HTR-8/SVneo (cell line): ENCODE measurements at regions not wholly inside any gene's neighbourhood (a gene's known extent, or its start where the extent isn't known, plus 50 kb on each side); places are given as distances from the start of the nearest gene placed in this dataset.

Source experiments
- DNase-seq: peaks from one replicate; pipeline ENCODE4 v3.0.0; 2011; ENCODE audit warnings: low spot score, mixed read lengths; ENCODE audit not compliant: insufficient read length
- FAIRE-seq: peaks from 2 replicates; lab custom pipeline; 2011; peaks lifted over from hg19 to GRCh38; lab: Jason Lieb, UNC

DNA sequence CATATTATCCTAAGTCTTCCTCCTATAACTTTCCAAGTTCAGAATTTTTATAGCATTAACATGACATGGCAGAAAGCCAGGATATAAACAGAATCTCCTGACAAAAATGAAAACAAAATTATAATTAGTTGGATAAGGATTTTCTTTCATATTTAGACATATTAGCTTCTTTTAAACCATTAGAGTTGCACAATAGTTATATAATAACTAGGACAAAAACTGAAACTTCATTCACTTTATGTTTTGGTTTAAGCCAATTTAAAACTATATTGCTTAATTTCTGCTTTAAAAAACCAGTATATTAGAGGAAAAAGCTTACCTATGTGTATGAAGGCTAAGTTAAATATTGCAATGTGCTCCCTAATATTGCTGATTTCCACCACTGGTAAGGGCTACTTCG, 254.8 kb downstream of the GPD2 start:
- DNase-seq (no peak), FAIRE-seq (no peak)

DNA sequence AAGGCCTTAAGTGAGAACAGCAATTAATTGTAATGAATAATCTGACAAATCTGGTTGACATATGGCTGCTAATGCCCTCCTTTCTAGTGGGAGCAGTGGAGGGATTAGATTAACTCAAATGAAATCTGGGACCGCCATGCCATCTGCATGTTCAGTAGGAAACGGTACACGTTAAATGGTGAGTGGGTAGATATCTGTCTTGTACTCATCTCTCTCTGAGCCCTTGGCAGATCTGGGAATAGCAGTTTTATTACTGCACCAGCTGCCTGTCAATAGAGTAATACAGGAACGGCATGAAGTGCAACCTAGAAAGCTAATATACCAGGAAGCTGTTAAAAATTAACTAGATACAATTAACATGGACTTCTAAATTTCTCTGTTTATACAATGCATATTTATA, 258.8 kb downstream of the GPD2 start:
- no peak for DNase-seq
- no peak for FAIRE-seq

DNA sequence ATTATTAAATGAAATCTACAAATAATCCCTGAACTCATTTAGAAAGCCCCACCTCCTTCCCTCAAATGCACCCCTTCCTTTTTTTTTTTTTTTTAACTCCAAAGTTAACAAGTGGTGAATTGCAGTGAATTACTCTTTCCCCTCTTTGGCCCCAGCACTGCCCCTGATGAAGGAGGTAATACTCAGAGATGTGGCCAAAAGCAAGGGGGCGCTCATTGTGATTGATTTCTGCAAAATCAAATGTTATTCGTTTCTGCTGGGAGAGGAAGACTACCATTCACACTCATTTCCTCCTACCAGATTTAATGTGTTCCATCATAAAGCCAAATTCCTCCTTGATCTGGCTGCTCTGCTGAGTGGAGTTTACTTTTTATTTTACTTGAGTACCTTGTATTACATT, 259.4 kb downstream of the GPD2 start:
- DNase-seq (no peak), FAIRE-seq (no peak)

DNA sequence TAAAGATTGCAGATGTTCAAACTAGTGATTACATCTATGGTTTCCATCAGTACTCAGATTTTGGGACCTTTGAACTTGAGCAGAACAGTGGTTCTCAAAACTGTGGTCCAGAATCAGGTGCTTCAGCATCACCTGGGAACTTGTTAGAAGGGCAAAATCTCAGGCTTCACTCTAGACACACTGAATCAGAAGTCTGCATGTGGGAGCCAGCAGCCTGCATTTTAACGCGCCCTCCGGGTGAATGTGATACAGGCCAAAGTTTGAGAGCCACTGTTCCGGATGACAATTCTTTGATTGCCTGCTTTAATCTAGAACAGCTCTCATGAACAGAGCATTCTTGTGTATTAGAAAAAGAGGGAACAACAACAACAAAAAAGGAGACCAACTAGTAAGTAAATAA, 261.7 kb downstream of the GPD2 start:
- DNase-seq (no peak), FAIRE-seq (no peak)

DNA sequence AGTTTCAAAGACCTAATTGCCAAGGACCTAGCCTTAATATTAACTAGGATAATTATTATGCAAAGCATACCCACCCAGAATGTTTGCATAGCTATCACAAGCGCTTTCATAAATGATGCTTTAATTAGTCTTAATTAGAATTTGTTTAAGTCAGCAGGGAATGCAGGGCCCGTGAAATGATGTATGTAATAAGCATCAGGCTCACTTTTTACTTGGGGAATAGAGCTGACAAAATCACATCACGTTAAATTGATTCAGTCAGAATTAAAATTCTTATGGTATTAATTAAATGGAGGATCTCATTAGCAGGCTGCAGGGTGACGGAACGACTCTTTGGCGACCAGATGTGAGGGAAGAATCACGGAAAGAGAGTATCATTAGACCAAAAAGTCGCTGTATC, 264.5 kb downstream of the GPD2 start:
- no peak for DNase-seq

DNA sequence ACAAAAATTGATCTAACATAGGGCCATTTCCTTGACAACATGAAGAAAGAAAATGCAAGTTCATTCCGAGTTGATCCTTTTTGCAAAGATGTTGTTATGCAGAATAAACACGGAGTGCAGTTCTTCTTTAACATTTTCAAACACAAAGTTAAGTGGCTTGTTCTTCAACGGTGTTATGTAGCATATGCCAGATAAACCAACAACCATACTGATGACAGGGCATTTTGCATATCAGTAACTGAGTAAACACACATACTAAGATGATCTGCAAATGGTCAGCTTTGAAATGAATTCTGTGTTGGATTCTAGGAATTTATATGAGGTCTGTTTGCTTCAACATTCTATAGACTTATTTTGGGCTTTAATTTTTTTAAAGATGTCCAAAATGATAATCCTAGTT, 266.4 kb downstream of the GPD2 start:
- DNase-seq (no peak), FAIRE-seq (no peak)

More for the DNA sequence above, 264.5 kb downstream of the GPD2 start:
- FAIRE-seq: no peak

DNA sequence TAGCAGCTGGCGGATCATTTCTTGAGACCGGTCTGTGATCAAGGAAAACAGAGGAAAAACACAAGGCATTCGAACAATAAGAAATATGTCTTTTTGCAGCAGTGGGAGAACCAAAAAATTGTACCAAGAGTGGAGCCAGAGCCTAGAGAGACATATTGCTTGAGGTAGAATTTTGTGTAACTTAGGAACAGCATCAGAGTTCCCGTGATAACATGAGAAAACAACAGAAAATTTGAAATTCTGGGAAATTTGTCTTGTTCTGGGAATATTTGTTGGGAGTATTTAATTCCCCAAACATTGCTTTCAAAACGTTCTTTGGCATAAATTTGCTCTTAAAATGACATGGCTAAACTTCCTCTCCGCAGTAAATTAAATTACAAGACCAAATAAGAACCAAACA, 267.5 kb downstream of the GPD2 start:
- no peak for DNase-seq
- FAIRE-seq: no peak

DNA sequence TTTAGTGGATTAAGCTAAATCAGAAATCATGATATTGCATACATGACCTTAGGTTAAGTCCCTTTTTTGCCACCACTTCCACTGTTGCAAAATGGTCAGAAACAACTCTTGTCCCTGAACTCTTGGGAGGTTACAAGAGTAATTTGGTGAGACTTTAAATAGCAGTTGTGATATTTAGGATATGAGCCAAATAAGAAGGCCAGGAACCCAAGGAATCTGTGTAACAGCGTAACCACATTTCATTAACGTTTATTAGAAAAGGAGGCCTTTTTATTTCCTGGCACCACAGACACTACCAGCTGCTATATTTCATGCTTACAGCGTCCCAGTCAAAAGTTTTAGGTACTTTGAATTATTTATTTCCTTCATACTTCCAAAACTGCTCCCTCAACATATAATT, 268.0 kb downstream of the GPD2 start:
- FAIRE-seq: no peak
- DNase-seq: no peak

DNA sequence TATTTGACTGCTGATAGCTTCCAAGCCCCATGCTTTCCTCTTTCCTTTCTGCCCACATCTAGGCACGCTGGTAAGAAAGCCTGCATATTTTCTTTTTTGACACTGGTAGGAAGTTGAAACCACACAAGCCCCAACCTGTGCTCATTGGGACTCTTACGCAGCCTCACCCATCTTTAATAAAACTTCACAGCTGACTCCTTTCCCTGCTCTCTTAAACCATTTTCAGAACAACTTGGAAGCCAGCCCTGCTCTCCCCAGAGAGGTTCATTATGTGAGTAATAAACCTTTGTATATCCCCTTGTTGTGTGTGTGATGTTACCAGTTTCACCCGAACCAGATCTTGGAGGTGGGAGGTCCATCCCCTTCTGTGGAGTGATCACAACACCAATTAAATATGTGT, 268.4 kb downstream of the GPD2 start:
- no peak for FAIRE-seq

DNA sequence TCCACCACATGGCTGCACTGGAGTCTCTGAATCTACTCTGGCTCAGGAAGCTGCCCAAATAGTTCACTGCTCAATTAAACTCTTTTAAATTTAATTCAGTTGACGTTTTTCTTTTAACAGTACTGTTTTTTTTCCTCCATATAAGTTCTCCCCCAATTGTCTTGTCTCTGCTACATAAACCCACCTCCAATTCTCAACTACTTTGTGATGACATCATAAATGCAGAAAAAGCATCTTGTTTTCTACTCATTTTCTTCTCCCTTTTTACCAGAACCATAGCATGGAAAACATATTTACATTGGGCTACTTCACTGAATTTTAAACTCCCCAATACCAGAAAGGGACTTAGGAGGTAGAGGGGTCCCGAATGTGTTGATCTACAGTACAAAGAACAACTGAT, 270.4 kb downstream of the GPD2 start:
- no peak for FAIRE-seq
- no peak for DNase-seq

More for the DNA sequence above, 268.4 kb downstream of the GPD2 start:
- DNase-seq: no peak

DNA sequence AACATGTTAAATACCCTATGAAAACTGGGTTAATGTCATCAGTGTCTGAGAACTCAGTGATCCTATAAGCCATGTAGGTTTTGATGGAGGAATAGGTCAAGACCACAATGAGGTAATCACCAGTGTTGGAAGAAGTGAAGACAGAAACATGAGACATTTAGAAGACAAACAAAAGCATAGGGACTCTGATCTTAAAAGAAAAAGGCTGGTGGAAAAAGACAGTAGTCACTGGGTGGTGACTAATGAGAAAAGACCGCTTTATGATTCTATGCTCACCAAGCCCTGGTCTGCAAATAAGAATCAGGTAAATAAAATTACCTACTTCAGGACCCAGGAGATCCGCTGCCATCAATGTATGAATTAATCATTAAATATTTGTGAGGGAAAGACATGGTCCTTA, 271.9 kb downstream of the GPD2 start:
- DNase-seq (no peak), FAIRE-seq (no peak)

DNA sequence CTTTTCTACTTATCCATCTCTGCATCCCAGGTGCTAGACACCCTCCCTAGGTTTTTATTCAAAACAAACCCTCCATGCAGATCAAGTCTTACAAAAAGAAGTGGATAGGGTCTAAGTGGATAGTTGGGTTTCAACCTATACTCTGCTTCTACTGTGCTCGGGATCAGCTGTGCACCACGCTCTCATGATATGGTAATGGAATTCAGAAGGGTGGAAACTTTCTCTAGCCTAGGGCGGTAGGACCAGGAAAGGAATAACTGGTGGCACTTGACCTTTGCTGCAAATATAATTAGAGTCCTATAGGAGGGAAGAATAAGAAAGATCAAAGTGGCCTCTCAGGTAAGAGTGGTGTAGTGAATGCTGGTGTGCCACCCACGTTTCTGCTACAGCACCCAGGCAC, 272.9 kb downstream of the GPD2 start:
- no peak for FAIRE-seq

DNA sequence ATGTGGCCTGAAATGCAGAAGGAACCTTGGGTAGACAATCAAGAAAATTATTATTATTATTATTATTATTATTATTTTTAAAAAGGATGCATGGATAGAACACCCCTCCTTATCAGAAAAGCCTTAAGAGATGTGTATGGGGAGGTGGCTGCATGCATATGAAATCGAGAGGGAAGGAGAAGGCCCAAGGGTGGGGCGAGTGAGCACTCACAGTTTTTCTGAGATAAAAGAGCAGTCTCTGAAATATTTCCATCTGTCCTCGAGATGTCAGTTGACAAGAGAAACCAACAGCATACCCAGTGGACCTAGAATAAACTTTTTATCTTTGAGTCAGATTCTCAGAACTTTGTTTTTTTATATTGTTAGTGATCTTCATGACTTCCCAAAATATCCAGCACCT, 282.9 kb downstream of the GPD2 start:
- DNase-seq (no peak), FAIRE-seq (no peak)

More for the DNA sequence above, 272.9 kb downstream of the GPD2 start:
- no peak for DNase-seq

DNA sequence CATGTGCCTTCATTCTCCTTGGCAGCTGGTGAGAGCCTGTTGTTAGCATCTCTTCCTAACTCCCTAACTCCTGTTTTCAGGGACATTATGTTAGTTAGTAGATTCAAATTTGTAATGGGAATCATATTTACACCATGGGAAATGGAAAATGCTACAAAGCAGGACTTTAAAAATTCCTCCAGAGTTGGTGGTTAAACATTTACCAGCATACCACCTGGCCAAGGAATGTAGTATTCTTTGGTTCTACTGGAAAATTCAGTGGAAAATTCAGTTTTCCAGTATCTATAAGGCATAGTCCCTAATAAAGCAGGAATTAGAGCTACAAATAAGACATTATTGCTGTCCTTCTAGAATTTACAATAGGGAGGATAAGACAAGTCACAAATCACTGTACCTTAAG, 291.7 kb downstream of the GPD2 start:
- FAIRE-seq (no peak), DNase-seq (no peak)

DNA sequence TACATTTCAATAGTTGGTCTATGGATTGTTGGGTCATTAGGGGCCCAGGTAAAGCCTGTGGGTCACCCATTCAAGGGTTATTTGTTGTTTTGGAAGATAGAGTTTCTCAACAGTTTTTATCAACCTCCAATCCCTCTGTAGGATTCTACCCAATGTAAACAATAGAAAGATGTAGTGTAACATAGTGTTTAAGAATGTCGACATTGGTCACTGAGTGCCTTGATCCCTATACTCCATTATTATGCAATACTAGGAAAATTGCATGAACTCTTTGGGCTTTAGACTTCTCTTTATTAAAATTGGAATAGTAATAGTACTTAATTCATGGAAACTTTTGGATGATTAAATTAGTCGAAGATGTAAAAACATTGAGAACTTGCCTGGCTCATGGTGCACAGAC, 292.1 kb downstream of the GPD2 start:
- no peak for DNase-seq
- no peak for FAIRE-seq

DNA sequence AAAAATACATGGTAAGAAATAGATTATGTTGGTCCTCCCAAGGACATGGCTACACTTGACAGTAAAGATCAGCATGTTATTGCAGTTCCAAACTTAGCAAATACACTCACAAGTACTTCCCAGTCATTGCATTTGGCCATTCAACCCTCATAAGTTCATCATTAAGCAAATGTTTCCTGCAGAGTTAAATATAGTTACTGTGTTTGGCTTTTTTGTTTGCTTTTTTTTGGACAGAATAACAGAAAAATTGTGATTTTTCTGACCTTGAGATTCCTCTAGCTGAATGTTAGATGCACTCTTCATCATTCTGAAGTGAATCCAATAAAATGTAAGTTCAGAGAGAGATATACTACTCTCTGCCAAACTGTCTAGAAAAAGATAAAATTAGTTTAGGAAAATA, 295.3 kb downstream of the GPD2 start:
- FAIRE-seq (no peak), DNase-seq (no peak)

DNA sequence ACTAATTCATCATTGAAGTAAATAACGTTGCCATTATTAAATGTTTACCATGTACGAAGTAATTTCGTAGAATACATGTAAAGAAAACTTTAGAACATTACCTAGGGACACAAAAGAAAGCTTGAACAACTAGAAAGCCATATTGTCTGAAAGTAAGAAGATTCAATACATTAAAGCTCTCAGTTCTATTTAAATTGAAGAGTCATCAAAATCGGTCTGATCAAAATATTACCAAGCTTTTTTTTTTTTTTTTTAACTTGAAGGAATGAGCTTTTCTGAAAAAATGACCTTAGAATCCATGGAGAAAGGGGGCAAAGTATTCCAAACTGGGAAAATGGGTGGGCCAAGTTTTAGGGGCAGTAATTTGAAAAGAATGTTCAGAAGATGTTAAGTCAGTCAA, 300.8 kb downstream of the GPD2 start:
- DNase-seq: no peak
- no peak for FAIRE-seq

DNA sequence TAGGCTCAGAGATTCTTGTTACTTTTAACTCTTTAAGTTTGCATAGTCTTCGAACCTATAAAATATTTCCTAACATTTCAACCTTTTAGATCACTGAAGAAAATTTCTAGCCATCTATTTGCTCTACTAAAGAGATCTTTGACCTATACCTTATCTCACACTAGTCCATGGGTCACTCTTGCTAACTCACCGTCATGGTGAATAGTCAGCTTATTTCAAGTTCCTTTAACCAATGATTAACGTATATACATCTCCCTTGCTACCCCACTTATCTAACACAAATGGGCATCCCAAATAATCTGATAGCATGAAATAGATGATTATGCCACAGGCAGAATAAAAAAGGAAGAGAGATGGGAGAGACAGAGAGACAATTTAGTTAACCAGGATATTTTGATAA, 303.1 kb downstream of the GPD2 start:
- FAIRE-seq: no peak
- no peak for DNase-seq

DNA sequence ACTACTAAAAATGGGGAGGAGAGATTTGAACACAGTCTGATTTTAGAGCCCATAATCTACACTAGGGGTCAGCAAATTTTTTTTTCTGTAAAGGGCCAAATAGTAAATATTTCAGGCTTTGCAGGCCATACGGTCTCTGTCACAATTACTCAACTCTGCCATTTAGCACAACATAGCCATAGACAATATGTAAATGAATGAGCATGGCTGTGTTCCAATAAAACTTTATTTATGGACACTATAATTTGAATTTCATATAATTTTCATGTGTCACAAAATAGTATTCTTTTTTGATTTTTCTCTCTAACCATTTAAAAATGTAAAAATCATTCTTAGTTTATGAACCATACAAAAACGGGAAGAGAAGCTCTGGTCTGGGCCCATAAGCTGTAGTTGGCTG, 309.4 kb downstream of the GPD2 start:
- DNase-seq (no peak), FAIRE-seq (no peak)

DNA sequence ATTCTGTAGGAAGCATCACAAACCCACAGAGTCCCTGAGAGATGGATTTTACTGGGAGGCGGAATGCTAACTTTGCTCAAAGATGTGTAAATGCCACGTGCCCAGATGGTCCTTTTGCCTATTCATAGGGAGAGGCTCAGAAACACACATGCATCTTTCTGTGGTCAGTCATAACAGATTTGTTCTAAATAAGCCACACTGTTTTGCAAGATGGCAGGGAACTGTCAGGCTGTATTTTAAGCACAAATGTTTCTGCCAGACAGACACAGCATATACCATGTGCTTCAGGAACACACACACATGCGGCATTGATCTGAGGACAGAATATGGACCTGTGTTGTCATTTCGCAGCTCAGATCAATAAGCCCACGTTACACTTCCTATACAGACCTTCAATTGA, 312.0 kb downstream of the GPD2 start:
- DNase-seq: no peak
- FAIRE-seq: no peak

DNA sequence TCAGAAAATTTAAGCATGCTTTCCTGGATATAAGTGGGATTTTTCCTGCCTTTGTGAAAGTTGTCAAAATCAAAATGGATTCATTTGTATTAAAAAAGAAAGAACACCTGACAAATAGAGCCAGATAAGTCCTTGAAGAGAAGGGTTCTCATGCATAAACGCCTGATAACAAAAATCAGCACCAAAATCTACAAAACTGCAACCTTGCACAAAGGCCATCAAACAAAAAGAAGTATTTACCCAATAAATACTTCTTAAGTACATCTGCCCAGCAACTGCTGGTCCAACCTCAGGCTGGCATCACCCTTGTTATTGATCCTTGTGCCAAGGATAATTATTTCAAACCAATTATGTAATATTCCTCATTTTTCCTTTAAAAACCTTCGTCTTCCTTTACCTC, 315.9 kb downstream of the GPD2 start:
- DNase-seq (no peak), FAIRE-seq (no peak)

DNA sequence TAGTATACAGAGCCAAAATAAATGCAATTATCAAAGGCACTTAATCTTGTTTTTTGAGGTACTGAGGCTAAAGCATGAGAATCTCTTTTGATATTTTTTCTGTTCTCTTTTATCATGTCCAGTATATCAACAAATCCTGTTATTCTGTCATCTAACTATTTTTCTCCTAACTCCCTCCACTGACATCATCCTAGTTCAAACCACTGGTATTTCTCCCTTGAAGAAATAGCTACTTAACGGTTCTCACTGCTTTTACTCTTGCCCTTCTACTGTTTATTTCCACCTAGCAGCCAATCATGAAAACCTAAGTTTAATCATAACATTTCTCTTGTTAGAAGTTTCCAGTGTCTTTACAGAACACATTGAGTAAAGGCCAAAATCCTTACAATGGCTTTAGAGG, 317.6 kb downstream of the GPD2 start:
- DNase-seq (no peak), FAIRE-seq (no peak)

DNA sequence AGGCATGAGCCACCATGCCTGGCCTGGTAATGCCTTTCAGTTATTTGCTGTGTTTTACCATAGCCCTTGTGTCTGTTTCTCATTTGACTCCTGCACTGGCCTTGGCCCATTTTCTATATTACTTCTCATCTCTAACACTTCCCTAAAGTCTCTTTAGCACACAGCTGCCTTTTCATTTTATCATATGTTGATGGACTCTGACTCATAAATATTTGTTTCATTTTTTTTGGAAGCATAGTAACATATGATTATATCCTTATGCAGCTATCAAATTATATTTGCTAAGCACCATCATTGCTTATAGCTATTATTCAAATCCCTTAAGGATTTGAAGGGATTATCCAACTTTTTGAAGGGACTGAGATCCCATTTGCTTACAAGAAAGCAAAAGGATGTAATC, 320.3 kb downstream of the GPD2 start:
- no peak for FAIRE-seq

More for the DNA sequence above, 320.3 kb downstream of the GPD2 start:
- DNase-seq: no peak
